ENCODE measurements at regions not wholly inside any gene's neighbourhood (a gene's known extent, or its start where the extent isn't known, plus 50 kb on each side); places are given as distances from the start of the nearest gene placed in this dataset.
A peak's percentile ranks its signal among the peaks of the same experiment; 100 is the strongest.
"Not testable (repeated sequence)": the region's sequence is repeated elsewhere in the genome, so short reads cannot be mapped to it uniquely, and the experiment has no call there.

DNA sequence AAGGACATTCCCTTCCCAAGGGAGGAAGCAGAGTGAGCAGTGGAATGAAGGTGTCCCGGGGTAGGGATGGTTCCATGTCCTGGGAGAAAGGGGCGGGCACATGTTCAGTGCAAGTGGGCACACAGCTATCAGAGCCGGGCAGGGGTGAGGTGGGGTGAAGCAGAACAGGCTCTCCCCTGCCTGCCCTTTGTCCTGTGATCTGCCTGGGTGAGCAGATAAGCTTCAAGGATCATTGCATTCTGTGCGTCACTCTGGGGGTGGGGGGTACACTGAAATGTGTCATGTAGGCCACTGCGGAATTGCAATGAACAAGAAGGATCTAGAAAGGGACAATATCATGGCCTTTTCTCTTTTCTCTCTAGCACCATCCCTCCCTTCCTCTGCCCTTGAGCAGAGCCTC lies 61.7 kb upstream of the SHB start:
- DNase-seq (ENCODE audit: low read depth in 2 of 2), result no peak
- no peak overlapping the region for H3K4me3 ChIP-seq (replicated peaks in 1 of 2; ENCODE audit: low read depth in 2 of 2, low read length in 2 of 2)
- TF ChIP-seq, protein P1, sequence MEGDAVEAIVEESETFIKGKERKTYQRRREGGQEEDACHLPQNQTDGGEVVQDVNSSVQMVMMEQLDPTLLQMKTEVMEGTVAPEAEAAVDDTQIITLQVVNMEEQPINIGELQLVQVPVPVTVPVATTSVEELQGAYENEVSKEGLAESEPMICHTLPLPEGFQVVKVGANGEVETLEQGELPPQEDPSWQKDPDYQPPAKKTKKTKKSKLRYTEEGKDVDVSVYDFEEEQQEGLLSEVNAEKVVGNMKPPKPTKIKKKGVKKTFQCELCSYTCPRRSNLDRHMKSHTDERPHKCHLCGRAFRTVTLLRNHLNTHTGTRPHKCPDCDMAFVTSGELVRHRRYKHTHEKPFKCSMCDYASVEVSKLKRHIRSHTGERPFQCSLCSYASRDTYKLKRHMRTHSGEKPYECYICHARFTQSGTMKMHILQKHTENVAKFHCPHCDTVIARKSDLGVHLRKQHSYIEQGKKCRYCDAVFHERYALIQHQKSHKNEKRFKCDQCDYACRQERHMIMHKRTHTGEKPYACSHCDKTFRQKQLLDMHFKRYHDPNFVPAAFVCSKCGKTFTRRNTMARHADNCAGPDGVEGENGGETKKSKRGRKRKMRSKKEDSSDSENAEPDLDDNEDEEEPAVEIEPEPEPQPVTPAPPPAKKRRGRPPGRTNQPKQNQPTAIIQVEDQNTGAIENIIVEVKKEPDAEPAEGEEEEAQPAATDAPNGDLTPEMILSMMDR (IDR thresholded peaks at IDR 0.05; ENCODE audit: low read depth, low read length), result no peak

DNA sequence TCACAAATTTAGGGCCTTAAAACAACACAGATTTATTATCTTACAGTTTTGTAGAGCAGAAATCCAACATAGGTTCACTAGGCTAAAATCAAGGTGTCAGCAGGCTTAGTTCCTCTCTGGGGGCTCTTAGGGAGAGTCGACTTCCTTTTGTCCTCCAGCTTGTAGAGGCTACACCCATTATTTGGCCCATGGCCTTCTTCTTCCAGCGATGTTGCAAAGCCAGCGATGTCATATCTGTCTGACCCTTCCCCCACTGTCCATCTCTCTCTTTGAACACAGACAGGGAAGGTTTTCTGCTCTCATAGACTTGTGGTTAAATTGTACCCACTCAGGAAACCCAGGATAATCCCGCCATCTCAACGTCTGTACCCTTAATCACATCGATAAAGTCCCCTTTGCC lies 60.3 kb upstream of the SHB start:
- H3K4me3 ChIP-seq (replicated peaks in 1 of 2; ENCODE audit: low read depth in 2 of 2, low read length in 2 of 2), result no peak overlapping the region
- DNase-seq (ENCODE audit: low read depth in 2 of 2), result no peak
- TF ChIP-seq, protein P1 (IDR thresholded peaks at IDR 0.05; ENCODE audit: low read depth, low read length), result no peak

DNA sequence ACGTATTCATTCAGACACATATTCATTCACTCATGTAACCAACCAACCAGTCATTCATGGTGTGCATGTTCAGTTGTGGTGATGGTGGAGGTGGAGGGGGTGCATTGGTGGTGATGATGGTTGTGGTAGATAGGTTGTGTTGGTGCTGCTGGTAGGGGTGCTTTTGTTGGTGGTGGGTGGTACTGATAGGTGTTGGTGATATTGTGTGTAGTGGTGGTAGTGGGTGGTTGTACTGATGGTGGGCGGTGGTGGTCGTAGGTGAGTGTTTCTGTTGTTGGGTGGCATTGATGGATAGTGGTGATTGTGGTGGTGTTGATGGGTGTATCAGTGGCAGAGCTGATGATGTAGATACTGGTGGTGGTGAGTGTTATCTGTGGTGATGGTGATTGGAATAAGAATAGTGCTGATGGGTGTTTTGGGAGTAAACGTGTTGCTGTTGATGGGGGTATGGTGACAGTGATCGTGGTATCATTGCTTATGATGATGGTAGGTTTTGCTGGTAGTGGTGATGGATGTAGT lies 59.8 kb upstream of the SHB start:
- TF ChIP-seq, protein P1 (IDR thresholded peaks at IDR 0.05; ENCODE audit: low read depth, low read length), result no peak
- H3K4me3 ChIP-seq (replicated peaks in 1 of 2; ENCODE audit: low read depth in 2 of 2, low read length in 2 of 2), result no peak overlapping the region
- DNase-seq (ENCODE audit: low read depth in 2 of 2), result no peak

DNA sequence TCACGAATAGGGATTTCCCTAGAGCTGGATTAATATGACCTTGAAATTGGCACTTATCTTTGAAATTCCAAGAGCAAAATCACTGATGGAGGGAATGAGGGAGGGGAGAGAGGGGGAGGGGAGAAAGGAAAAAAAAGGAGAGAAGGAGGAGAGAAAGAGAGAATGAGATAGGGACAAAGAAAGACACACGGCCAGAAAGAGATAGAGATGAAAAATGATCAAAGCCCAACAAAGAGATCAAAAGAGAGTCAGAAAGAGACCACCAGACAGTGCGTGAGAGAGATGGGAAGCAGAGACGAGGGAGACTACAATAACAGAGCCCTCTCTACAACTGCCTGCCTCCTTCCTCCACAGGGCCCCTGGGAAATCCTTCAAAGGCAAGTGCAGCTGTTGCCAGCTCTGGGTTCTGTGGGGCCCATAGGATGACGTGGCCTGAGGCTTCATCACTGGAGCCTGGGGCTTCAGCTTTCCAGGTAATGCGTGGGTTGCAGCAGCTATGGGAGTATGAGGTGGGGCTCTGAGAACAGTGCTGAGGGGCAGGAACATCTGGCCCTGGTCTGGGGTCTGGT lies 58.3 kb upstream of the SHB start:
- TF ChIP-seq, protein P1 (IDR thresholded peaks at IDR 0.05; ENCODE audit: low read depth, low read length), result no peak
- peak in 1 of 2 donors; percentile 32 for DNase-seq (ENCODE audit: low read depth in 2 of 2)
- H3K4me3 ChIP-seq (replicated peaks in 1 of 2; ENCODE audit: low read depth in 2 of 2, low read length in 2 of 2), result no peak overlapping the region

DNA sequence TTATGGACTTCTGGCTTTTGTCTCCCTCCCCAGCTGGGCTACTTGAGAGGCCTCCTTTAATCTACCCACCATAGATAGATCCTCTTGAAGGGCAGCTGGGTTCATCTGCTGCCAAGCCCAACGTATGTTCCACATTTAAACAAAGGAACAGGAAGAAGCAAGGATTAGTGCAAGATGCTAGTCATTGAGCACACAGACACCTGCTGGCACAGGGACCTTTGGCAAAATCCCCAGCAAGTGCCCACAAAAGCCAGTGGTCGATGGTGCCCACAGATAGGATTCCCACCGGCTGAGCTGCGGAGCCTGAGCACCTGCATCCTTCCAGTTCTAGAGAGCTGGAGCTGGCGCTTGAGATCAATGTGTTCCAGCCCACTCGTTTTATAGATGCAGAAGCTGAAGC lies 57.7 kb upstream of the SHB start:
- DNase-seq (ENCODE audit: low read depth in 2 of 2), result no peak
- TF ChIP-seq, protein P1 (IDR thresholded peaks at IDR 0.05; ENCODE audit: low read depth, low read length), result no peak

DNA sequence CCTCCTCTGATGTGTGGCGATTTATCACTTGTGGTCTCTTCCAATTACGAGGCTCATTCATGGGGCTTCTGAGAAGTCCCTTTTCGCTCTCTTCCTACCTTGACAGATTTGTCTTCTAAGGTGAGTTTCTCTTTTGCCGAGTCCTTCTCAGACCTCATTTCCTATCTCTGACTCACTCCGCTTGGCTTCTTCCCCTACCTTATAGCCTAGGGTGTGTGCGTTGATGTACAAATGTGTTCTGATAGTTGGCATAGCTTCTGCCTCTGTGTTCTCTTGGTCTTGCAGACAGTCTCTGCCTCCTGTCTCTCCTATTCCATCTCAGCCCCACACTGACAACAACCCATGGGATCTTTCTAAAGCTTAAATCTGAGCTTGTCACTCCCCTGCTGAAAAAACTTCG lies 56.9 kb upstream of the SHB start:
- H3K4me3 ChIP-seq (replicated peaks in 1 of 2; ENCODE audit: low read depth in 2 of 2, low read length in 2 of 2), result no peak overlapping the region
- TF ChIP-seq, protein P1 (IDR thresholded peaks at IDR 0.05; ENCODE audit: low read depth, low read length), result no peak
- DNase-seq (ENCODE audit: low read depth in 2 of 2), result no peak

More for the DNA sequence above, 57.7 kb upstream of the SHB start:
- H3K4me3 ChIP-seq (replicated peaks in 1 of 2; ENCODE audit: low read depth in 2 of 2, low read length in 2 of 2), result no peak overlapping the region

DNA sequence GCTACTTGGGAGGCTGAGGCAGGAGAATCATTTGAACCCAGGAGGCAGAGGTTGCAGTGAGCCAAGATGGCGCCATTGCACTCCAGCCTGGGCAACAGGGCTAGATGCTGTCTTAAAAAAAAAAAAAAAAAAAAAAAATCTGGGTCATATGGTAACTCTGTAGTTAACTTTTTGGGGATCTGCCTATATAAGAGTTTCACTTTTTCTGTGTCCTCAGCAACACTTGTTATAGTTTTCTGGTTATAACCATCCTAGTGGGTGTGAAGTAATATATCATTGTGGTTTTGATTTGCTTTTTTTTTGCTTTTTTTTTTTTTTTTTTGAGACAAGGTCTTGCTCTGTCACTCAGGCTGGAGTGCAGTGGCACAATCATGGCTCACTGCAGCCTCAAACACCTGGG lies 54.3 kb upstream of the SHB start:
- not testable (repeated sequence) for DNase-seq (ENCODE audit: low read depth in 2 of 2); H3K4me3 ChIP-seq (replicated peaks in 1 of 2; ENCODE audit: low read depth in 2 of 2, low read length in 2 of 2)

All from cardiac fibroblast (primary cell).